DND-41 (cell line): ENCODE measurements at regions not wholly inside any gene's neighbourhood (a gene's known extent, or its start where the extent isn't known, plus 50 kb on each side); places are given as distances from the start of the nearest gene placed in this dataset.

Experiments
- EZH2 ChIP-seq: IDR thresholded peaks from 3 replicates; pipeline ENCODE4 v1.6.1; 2012; ENCODE audit warnings: borderline replicate concordance, low read depth, mild to moderate bottlenecking, moderate library complexity, low read length, inconsistent platforms; ENCODE audit not compliant: severe bottlenecking
- TF ChIP-seq, protein P1 (sequence below): IDR thresholded peaks from 2 replicates; pipeline ENCODE4 v1.5.1; 2012; ENCODE audit warnings: borderline replicate concordance, low read length, moderate library complexity, mild to moderate bottlenecking; ENCODE audit not compliant: poor library complexity, severe bottlenecking; ENCODE audit errors: extremely low read depth

DNA sequence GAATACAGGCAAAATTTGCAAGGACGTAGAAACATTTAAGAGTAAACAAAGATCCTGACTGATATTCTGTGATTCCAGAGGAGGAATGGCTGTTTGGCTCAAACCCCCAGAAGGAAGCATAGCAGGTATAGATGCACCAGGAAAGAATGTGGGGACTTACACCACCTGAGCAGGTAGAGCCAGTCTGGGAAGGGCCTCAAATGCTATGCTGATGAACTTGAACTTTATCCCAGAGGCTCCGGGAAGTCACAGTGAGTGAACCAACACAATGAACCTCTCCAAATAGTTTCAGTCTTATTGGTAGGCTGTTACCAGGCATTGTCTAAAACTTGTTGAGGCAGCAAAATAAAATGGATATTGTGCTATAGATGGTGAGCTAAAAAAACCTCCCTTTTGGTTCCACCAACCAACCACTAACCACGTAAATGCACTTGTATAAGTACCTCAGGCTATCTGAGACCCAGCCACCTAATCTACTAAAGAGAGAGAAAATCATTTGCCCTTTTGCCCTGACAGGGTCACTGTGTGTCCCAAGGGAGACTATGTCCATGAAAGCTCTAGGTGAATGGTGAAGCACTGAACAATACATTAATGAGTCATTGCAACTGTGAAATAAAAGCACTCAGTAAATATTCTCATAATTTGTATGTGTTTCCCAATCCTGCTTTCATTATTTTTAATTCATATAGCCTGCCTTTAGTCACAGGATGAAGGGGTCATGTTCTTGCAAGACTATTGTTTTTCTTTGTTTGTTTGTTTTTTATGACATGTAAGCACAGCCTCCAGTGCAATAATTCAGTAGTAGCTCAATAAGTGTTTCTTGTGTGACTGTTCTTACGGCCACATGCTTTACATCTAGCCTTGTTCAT is 911.6 kb downstream of the EPHA4 start:
- TF ChIP-seq, protein P1, sequence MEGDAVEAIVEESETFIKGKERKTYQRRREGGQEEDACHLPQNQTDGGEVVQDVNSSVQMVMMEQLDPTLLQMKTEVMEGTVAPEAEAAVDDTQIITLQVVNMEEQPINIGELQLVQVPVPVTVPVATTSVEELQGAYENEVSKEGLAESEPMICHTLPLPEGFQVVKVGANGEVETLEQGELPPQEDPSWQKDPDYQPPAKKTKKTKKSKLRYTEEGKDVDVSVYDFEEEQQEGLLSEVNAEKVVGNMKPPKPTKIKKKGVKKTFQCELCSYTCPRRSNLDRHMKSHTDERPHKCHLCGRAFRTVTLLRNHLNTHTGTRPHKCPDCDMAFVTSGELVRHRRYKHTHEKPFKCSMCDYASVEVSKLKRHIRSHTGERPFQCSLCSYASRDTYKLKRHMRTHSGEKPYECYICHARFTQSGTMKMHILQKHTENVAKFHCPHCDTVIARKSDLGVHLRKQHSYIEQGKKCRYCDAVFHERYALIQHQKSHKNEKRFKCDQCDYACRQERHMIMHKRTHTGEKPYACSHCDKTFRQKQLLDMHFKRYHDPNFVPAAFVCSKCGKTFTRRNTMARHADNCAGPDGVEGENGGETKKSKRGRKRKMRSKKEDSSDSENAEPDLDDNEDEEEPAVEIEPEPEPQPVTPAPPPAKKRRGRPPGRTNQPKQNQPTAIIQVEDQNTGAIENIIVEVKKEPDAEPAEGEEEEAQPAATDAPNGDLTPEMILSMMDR: no peak
- no peak for TF ChIP-seq EZH2
